Suprapubic skin (tissue), 4 donors: ENCODE measurements at regions not wholly inside any gene's neighbourhood (a gene's known extent, or its start where the extent isn't known, plus 50 kb on each side); places are given as distances from the start of the nearest gene placed in this dataset.
"Not testable (repeated sequence)": the region's sequence is repeated elsewhere in the genome, so short reads cannot be mapped to it uniquely, and the experiment has no call there.

ENCODE experiments used
- DNase-seq, 2 donors: peaks; one replicate each; pipeline ENCODE4 v3.0.0-alpha.2; 2019; ENCODE audit warnings: low spot score in 2 of 2
- H3K27ac ChIP-seq: fragments of 200-600 bp; sonication (generic); one replicate; pipeline ENCODE4 v1.5.1; 2019
- H3K27me3 ChIP-seq: fragments of 200-600 bp; sonication (generic); one replicate; pipeline ENCODE4 v1.5.1; 2019
- H3K36me3 ChIP-seq: fragments of 200-600 bp; sonication (generic); one replicate; pipeline ENCODE4 v1.5.1; 2019
- H3K4me1 ChIP-seq: fragments of 200-600 bp; sonication (generic); one replicate; pipeline ENCODE4 v1.5.1; 2019
- H3K4me3 ChIP-seq: fragments of 200-600 bp; sonication (generic); one replicate; pipeline ENCODE4 v1.5.1; 2019; ENCODE audit warnings: mild to moderate bottlenecking
- H3K9me3 ChIP-seq: fragments of 200-600 bp; sonication (generic); one replicate; pipeline ENCODE4 v1.5.1; 2019
- CTCF ChIP-seq, 2 donors: fragments of 200-600 bp in 1 of 2; fragments of 450-650 bp in 1 of 2; sonication (generic) in 1 of 2; IDR thresholded peaks; one replicate each; pipeline ENCODE4 v1.5.1; 2016 to 2019; ENCODE audit warnings: antibody characterized with exemption in 2 of 2, mild to moderate bottlenecking in 1 of 2, moderate library complexity in 1 of 2
- EP300 ChIP-seq: sonication (generic); formaldehyde crosslinking; IDR thresholded peaks from one replicate; pipeline ENCODE4 v1.6.1; 2017; ENCODE audit warnings: antibody characterized with exemption
- POLR2A ChIP-seq, 2 donors: fragments of 450-650 bp; IDR thresholded peaks; one replicate each; pipeline ENCODE4 v1.6.1; 2017; ENCODE audit warnings: antibody characterized with exemption in 2 of 2, mild to moderate bottlenecking in 2 of 2, moderate library complexity in 2 of 2
- POLR2AphosphoS5 ChIP-seq, 3 donors: sonication (generic); formaldehyde crosslinking; IDR thresholded peaks; one replicate each; pipeline ENCODE4 v1.6.1; 2017; ENCODE audit warnings: antibody characterized with exemption in 3 of 3
- WGBS: methylation state at CpG from one replicate; pipeline ENCODE4 v1.1.5; 2018; 5-methylcytosine and 5-hydroxymethylcytosine counted together

- no peaks in the 10 kb centered on the region for H3K9me3 ChIP-seq
- no peaks in the 10 kb centered on the region for H3K36me3 ChIP-seq
- no peak for DNase-seq
- 32% methylated on average over 2 of the region's 2 CpGs for WGBS
- H3K27ac ChIP-seq, result no peak overlapping the region
- TF ChIP-seq EP300 (no peak), POLR2AphosphoS5 (IDR thresholded peaks at IDR 0.05) (no peak), POLR2A (IDR thresholded peaks at IDR 0.05) (no peak), CTCF (IDR thresholded peaks at IDR 0.05) (no peak)
- no peaks in the 10 kb centered on the region for H3K4me1 ChIP-seq
- H3K4me3 ChIP-seq, result no peak overlapping the region
- no peaks in the 10 kb centered on the region for H3K27me3 ChIP-seq
Observed at GRCh38 chr7:37577412-37577811, 106.2 kb upstream of the GPR141 start.

DNA sequence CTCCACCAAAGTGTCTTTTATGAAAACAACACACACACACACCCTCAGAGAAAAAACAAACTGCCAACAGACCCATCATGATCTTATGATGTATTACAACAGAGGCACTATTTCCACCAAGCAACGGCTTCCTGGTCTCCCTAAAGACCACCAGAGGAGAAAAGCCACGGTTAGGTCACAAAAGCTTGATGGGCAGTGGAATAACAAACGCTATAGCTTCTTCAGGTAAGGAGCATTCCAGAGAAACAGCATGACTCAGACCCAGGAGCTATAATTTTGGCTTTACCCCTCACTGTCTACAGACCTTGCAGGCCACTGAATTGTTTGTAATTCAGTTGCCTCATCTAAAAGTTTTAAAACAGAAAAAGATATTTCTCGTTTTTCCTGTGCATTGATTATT, 105.7 kb upstream of the GPR141 start:
- TF ChIP-seq POLR2A (IDR thresholded peaks at IDR 0.05) (no peak), CTCF (IDR thresholded peaks at IDR 0.05) (no peak), POLR2AphosphoS5 (IDR thresholded peaks at IDR 0.05) (no peak), EP300 (no peak)
- WGBS, result 55% methylated on average over 4 of the region's 4 CpGs
- no peak for DNase-seq
- no peaks in the 10 kb centered on the region for H3K36me3 ChIP-seq
- no peaks in the 10 kb centered on the region for H3K9me3 ChIP-seq
- no peak overlapping the region for H3K4me3 ChIP-seq
- no peaks in the 10 kb centered on the region for H3K4me1 ChIP-seq
- no peak overlapping the region for H3K27ac ChIP-seq
- no peaks in the 10 kb centered on the region for H3K27me3 ChIP-seq

DNA sequence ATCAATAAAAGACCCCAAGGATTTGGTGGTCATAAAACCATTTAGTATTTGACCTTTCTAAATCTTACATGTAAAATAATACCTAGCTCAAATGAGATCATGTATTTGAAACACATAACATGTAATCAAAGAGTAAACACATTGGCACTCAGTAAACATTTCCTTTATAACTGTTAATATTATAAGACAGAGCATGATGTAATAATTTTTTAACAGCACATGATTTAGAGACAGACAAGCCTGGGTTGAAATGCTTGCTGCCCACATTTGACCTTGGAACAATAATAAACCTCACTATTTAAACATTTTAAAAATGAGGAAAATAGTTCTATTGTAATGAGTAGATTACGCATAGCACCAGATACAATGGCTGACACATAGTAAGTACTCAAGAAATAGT, 105.2 kb upstream of the GPR141 start:
- no peaks in the 10 kb centered on the region for H3K27me3 ChIP-seq
- WGBS, result 88% methylated on average over 1 of the region's 1 CpG
- no peak for TF ChIP-seq POLR2A (IDR thresholded peaks at IDR 0.05)
- TF ChIP-seq POLR2AphosphoS5 (IDR thresholded peaks at IDR 0.05), result no peak
- no peaks in the 10 kb centered on the region for H3K4me1 ChIP-seq
- no peak for DNase-seq
- H3K4me3 ChIP-seq, result no peak overlapping the region
- no peaks in the 10 kb centered on the region for H3K9me3 ChIP-seq
- H3K27ac ChIP-seq, result no peak overlapping the region
- H3K36me3 ChIP-seq, result no peaks in the 10 kb centered on the region

GRCh38 chr7:37580376-37580775, 103.2 kb upstream of the GPR141 start:
- 74% methylated on average over 3 of the region's 3 CpGs for WGBS
- no peak overlapping the region for H3K27ac ChIP-seq
- no peak for TF ChIP-seq EP300
- H3K27me3 ChIP-seq, result no peaks in the 10 kb centered on the region
- H3K36me3 ChIP-seq, result no peaks in the 10 kb centered on the region
- H3K9me3 ChIP-seq, result no peaks in the 10 kb centered on the region
- H3K4me1 ChIP-seq, result no peaks in the 10 kb centered on the region
- H3K4me3 ChIP-seq, result no peak overlapping the region
- no peak for DNase-seq

- not testable (repeated sequence) for H3K36me3 ChIP-seq, H3K4me1 ChIP-seq, H3K9me3 ChIP-seq, DNase-seq, H3K27ac ChIP-seq, H3K27me3 ChIP-seq, H3K4me3 ChIP-seq
- 71% methylated on average over 4 of the region's 4 CpGs for WGBS
Observed at GRCh38 chr7:37584651-37585463, 98.7 kb upstream of the GPR141 start.

GRCh38 chr7:37590824-37591223, 92.7 kb upstream of the GPR141 start:
- Histone ChIP-seq H3K4me1 (no peaks in the 10 kb centered on the region), H3K36me3 (no peaks in the 10 kb centered on the region), H3K4me3 (no peak overlapping the region), H3K9me3 (no peaks in the 10 kb centered on the region), H3K27me3 (no peaks in the 10 kb centered on the region), H3K27ac (no peak overlapping the region)
- TF ChIP-seq CTCF (IDR thresholded peaks at IDR 0.05) (no peak), POLR2A (IDR thresholded peaks at IDR 0.05) (no peak), POLR2AphosphoS5 (IDR thresholded peaks at IDR 0.05) (no peak), EP300 (no peak)
- 72% methylated on average over 4 of the region's 4 CpGs for WGBS
- DNase-seq, result no peak

DNA sequence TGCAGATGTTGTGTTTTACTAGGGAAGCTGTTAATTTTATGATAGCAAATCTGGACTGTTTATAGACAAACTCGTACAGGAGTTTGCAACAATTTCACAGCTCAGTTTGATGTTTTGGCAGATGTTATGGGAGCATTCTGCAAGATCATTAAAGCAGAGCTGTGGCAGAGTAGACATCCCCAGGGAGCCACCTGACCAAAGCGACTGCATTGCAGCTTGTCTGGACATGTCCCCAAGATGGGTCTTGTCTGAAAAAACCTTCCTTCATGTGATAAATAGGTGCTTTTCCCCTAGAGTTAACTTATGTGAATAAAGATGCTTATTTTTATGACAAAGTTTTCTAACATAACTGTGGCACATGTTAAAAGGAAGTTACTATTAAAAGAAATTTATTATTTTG, 91.2 kb upstream of the GPR141 start:
- TF ChIP-seq POLR2A (IDR thresholded peaks at IDR 0.05) (no peak), EP300 (no peak), CTCF (IDR thresholded peaks at IDR 0.05) (no peak), POLR2AphosphoS5 (IDR thresholded peaks at IDR 0.05) (no peak)
- no peaks in the 10 kb centered on the region for H3K36me3 ChIP-seq
- H3K4me1 ChIP-seq, result no peaks in the 10 kb centered on the region
- H3K4me3 ChIP-seq, result no peak overlapping the region
- no peaks in the 10 kb centered on the region for H3K9me3 ChIP-seq
- WGBS, result 48% methylated on average over 2 of the region's 2 CpGs
- H3K27ac ChIP-seq, result no peak overlapping the region
- no peak for DNase-seq
- no peaks in the 10 kb centered on the region for H3K27me3 ChIP-seq
